HepG2 (cell line): ENCODE measurements at regions not wholly inside any gene's neighbourhood (a gene's known extent, or its start where the extent isn't known, plus 50 kb on each side); places are given as distances from the start of the nearest gene placed in this dataset.

Source experiments
- ATAC-seq: fragments of 200-7000 bp; cut with Tn5 transposase; 3 replicates; pipeline ENCODE4 v1.9.1; 2020; ENCODE audit warnings: mild to moderate bottlenecking, moderate library complexity
- BruUV-seq: library from RNA; stranded (reverse); fragments of 400-500 nt; replicated peaks from 2 replicates; lab custom pipeline; 2021; lab: Mats Ljungman, UMichigan
- CTCF ChIA-PET: fragments of 300-600 bp; formaldehyde crosslinking; extraction: SDS; loops from one replicate; lab custom pipeline; 2021; ENCODE audit warnings: low total read pairs, inconsistent platforms, low intra/inter-chr PET ratio; lab: Yijun Ruan, JAX
- POLR2A ChIA-PET: fragments of 350-600 bp; sonication (Branson Sonifier 250); formaldehyde crosslinking; loops from one replicate; lab custom pipeline; 2020; ENCODE audit warnings: antibody characterized with exemption, inconsistent platforms; lab: Yijun Ruan, JAX
- DNase-seq: peaks from one replicate; pipeline ENCODE4 v3.0.0-alpha.2; 2015; ENCODE audit warnings: low spot score
- FAIRE-seq: peaks from 3 replicates; lab custom pipeline; 2011; peaks lifted over from hg19 to GRCh38; lab: Jason Lieb, UNC
- H2AFZ ChIP-seq: one replicate; pipeline ENCODE4 v1.6.1; 2011; ENCODE audit warnings: low read length, inconsistent platforms
- H3K27ac ChIP-seq: fragments of 300-600 bp; 3 replicates; pipeline ENCODE4 v1.8.0; 2011; ENCODE audit warnings: mixed run types, mild to moderate bottlenecking, mixed read lengths, low read length, inconsistent platforms; ENCODE audit not compliant: insufficient read depth; ENCODE audit errors: extremely low read length
- H3K27me3 ChIP-seq, 2 experiments: fragments of 200-600 bp in 1 of 2; 2 replicates in 1 of 2; 3 replicates in 1 of 2; pipeline versions ENCODE4 v1.6.0 to v1.8.0; 2011; ENCODE audit warnings: low read length in 2 of 2, mild to moderate bottlenecking in 2 of 2, moderate library complexity in 2 of 2, inconsistent platforms in 1 of 2; ENCODE audit not compliant: insufficient read depth in 2 of 2, control insufficient read depth in 1 of 2
- H3K36me3 ChIP-seq, 2 experiments: fragments of 200-600 bp in 1 of 2; replicated peaks in 1 of 2; 2 replicates in 1 of 2; 3 replicates in 1 of 2; pipeline versions ENCODE4 v1.5.1 to v1.8.0; 2011; ENCODE audit warnings: low read length in 2 of 2, inconsistent platforms in 1 of 2; ENCODE audit not compliant: insufficient read depth in 2 of 2, control insufficient read depth in 1 of 2
- H3K4me1 ChIP-seq: 2 replicates; pipeline ENCODE4 v1.5.1; 2012; ENCODE audit warnings: low read length, inconsistent platforms; ENCODE audit not compliant: insufficient read depth
- H3K4me2 ChIP-seq: 2 replicates; pipeline ENCODE4 v1.6.0; 2011; ENCODE audit warnings: low read depth, low read length, inconsistent platforms
- H3K4me3 ChIP-seq, 3 experiments: fragments of 200-600 bp in 1 of 3; sonication (generic), shearing (Covaris generic) in 1 of 3; replicated peaks in 1 of 3; 2 replicates each; pipeline ENCODE4 v1.5.1; 2011 to 2016; ENCODE audit warnings: low read length in 3 of 3, inconsistent platforms in 2 of 3, low read depth in 2 of 3, mild to moderate bottlenecking in 2 of 3, control low read depth in 1 of 3, mixed read lengths in 1 of 3; ENCODE audit not compliant: insufficient read depth in 1 of 3
- H3K79me2 ChIP-seq: one replicate; pipeline ENCODE4 v1.6.1; 2011; ENCODE audit warnings: low read length, inconsistent platforms; ENCODE audit not compliant: insufficient read depth
- H3K9ac ChIP-seq: 2 replicates; pipeline ENCODE4 v1.6.0; 2011; ENCODE audit warnings: mild to moderate bottlenecking, low read depth, low read length, inconsistent platforms; ENCODE audit not compliant: insufficient read depth
- H3K9me3 ChIP-seq: 2 replicates; pipeline ENCODE4 v1.5.1; 2012; ENCODE audit warnings: mild to moderate bottlenecking, low read length
- H4K20me1 ChIP-seq: 2 replicates; pipeline ENCODE4 v1.6.0; 2011; ENCODE audit warnings: inconsistent platforms, mild to moderate bottlenecking, low read length, moderate library complexity; ENCODE audit not compliant: insufficient read depth
- MIER2 ChIP-seq: IDR thresholded peaks from 2 replicates; pipeline ENCODE4 v1.6.1; 2016; ENCODE audit warnings: missing biosample characterization, missing genetic modification reagents
- NAIF1 ChIP-seq: sonication (generic); formaldehyde crosslinking; IDR thresholded peaks from 2 replicates; pipeline ENCODE4 v1.5.0; 2020; ENCODE audit warnings: mild to moderate bottlenecking, missing genetic modification reagents, borderline replicate concordance
- PCBP2 ChIP-seq: fragments of 200-400 bp; formaldehyde crosslinking; optimal IDR thresholded peaks from 2 replicates; pipeline ENCODE3; 2018; ENCODE audit warnings: low read length, low read depth; ENCODE audit not compliant: poor library complexity, severe bottlenecking
- SMC3 ChIP-seq: IDR thresholded peaks from 2 replicates; pipeline ENCODE4 v1.6.1; 2011; ENCODE audit warnings: low read length, improper control_type of control experiment
- STAG1 ChIP-seq: sonication (generic); formaldehyde crosslinking; IDR thresholded peaks from 2 replicates; pipeline ENCODE4 v1.4.0; 2020; ENCODE audit warnings: missing genetic modification reagents
- TBX2 ChIP-seq: sonication (generic); formaldehyde crosslinking; IDR thresholded peaks from 2 replicates; pipeline ENCODE4 v1.5.0; 2020; ENCODE audit warnings: missing genetic modification reagents, mild to moderate bottlenecking, borderline replicate concordance
- ZNF850 ChIP-seq: sonication (generic); formaldehyde crosslinking; conservative IDR thresholded peaks from 2 replicates; pipeline ENCODE4 v1.9.0; 2021; ENCODE audit warnings: mild to moderate bottlenecking, missing genetic modification reagents
- WGBS: methylation state at CpG from one replicate; pipeline ENCODE4 v1.1.6; 2017; ENCODE audit warnings: low lambda C conversion rate; 5-methylcytosine and 5-hydroxymethylcytosine counted together
- in situ Hi-C: cut with HindIII; loops from 2 replicates; pipeline ENCODE4 v1.10.0; 2017; ENCODE audit warnings: low pct_unique_long_range_greater_than_20kb; ENCODE audit not compliant: extremely low pct_ligation_motif_present
- intact Hi-C: fragments of 100-400 bp; cut with micrococcal nuclease; formaldehyde crosslinking; loops from one replicate; pipeline ENCODE4 v1.10.0; 2022; ENCODE audit not compliant: unreplicated experiment
- TF ChIP-seq, protein P1 (sequence below): IDR thresholded peaks from 2 replicates; pipeline ENCODE4 v1.6.1; 2012; ENCODE audit warnings: low read length, improper control_type of control experiment
- TF ChIP-seq, protein P2 (sequence below): sonication (generic); formaldehyde crosslinking; IDR thresholded peaks from 2 replicates; pipeline ENCODE4 v1.4.0; 2020; ENCODE audit warnings: mild to moderate bottlenecking, missing genetic modification reagents

DNA sequence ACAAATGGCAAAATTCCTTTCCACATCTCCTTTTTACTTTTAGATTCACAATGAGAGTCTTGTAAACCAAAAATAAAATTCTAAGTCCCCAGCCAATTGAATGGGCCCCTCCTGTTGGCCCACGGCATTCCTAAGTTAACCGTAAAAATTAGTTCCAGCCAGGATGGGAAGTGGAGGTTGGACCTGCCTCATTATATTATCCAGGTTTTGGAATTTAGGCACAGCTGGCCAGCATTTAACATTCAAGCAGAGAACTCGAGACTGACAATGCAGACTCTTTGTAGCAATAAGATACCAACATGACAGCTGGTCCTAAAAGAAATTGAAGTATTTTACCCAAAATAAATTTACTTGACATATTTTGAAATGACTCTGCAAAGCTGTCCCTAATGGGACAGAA lies 321.0 kb upstream of the NAALADL2 start (continued):
- TF ChIP-seq, protein P1, sequence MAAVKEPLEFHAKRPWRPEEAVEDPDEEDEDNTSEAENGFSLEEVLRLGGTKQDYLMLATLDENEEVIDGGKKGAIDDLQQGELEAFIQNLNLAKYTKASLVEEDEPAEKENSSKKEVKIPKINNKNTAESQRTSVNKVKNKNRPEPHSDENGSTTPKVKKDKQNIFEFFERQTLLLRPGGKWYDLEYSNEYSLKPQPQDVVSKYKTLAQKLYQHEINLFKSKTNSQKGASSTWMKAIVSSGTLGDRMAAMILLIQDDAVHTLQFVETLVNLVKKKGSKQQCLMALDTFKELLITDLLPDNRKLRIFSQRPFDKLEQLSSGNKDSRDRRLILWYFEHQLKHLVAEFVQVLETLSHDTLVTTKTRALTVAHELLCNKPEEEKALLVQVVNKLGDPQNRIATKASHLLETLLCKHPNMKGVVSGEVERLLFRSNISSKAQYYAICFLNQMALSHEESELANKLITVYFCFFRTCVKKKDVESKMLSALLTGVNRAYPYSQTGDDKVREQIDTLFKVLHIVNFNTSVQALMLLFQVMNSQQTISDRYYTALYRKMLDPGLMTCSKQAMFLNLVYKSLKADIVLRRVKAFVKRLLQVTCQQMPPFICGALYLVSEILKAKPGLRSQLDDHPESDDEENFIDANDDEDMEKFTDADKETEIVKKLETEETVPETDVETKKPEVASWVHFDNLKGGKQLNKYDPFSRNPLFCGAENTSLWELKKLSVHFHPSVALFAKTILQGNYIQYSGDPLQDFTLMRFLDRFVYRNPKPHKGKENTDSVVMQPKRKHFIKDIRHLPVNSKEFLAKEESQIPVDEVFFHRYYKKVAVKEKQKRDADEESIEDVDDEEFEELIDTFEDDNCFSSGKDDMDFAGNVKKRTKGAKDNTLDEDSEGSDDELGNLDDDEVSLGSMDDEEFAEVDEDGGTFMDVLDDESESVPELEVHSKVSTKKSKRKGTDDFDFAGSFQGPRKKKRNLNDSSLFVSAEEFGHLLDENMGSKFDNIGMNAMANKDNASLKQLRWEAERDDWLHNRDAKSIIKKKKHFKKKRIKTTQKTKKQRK: no peak
- TF ChIP-seq MIER2 (CRISPR knock-in tag) (no peak), STAG1 (no peak), ZNF850 (CRISPR knock-in tag) (no peak)
- TF ChIP-seq, all 625 proteins: peak for 0

DNA sequence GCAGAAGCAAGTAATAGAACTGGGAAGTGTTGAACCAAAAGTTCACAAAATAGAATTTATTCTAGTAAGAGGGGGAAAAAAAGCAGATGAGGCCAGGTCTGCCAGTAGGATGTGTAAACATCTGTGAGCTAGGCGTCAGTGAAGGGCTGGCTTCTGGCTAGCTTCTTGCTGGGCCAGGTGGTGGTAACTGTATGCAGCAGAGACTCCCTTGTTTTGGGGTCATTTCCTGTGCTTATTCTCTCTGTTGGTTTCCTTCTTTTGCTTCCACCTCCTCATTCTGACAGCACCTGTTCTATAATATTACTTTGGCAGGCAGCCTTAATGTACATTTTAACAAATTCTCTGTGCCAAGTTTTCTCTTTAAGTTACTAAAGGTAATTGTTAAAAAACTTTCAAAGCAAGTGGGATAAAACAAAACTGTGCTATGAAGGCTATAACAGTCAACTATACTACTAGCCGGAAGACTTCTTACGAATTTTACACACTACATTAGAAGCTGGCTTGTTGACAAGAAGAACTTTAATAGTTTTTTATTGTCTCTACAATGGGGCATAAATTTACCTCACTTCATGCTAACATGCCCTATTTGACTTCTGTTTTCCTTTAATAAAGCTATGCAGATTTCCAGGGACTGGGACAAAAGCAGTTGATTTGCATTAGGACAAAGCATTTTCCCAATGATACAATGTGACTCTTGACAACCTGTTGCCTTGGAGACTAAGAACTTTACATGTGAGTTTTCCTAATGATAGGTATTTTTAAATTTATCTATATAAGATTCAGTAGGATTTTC lies 318.8 kb upstream of the NAALADL2 start:
- CTCF ChIA-PET: no interaction called here
- H3K4me3 ChIP-seq: no peak overlapping the region
- no peaks in the 10 kb centered on the region for H3K9me3 ChIP-seq
- BruUV-seq: no TSS peak
- H3K79me2 ChIP-seq: no peaks in the 10 kb centered on the region
- H3K4me2 ChIP-seq: no peak overlapping the region
- H3K36me3 ChIP-seq: no peaks in the 10 kb centered on the region
- POLR2A ChIA-PET: no interaction called here
- intact Hi-C loops: no loop called here
- H2AFZ ChIP-seq: no peak overlapping the region
- no peak overlapping the region for H3K9ac ChIP-seq
- H3K27me3 ChIP-seq: no peaks in the 10 kb centered on the region
- no peak overlapping the region for H3K27ac ChIP-seq
- no peaks in the 10 kb centered on the region for H3K4me1 ChIP-seq
- FAIRE-seq: no peak
- DNase-seq: no peak
- H4K20me1 ChIP-seq: no peaks in the 10 kb centered on the region
- ATAC-seq: no peak
- TF ChIP-seq TBX2: no peak
- TF ChIP-seq PCBP2: no peak
- no peak for TF ChIP-seq NAIF1
- TF ChIP-seq, protein P2, sequence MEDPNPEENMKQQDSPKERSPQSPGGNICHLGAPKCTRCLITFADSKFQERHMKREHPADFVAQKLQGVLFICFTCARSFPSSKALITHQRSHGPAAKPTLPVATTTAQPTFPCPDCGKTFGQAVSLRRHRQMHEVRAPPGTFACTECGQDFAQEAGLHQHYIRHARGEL: no peak
- no peak for TF ChIP-seq SMC3
- in situ Hi-C loops: no loop called here
- WGBS: 28% methylated on average over 3 of the region's 3 CpGs
